ENCODE measurements at regions not wholly inside any gene's neighbourhood (a gene's known extent, or its start where the extent isn't known, plus 50 kb on each side); places are given as distances from the start of the nearest gene placed in this dataset.

DNA sequence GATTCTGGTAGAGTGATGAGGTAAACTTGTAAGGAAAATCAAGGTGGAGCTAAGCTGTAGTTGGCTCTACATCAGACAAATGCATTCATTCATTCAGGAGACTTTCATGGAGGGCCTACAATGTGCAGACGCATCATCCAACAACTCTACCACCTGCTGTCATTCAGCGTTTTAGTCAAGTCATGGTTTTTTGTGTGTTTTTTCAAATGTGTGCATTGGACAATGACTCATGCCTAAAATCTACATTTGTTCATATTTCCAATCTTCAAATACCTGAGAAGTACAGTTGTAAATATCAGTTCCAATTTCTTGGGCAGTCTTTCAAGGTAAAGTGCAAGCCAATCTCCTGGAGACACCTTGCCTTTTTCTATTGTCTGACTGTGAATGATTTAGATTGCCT lies 108.0 kb upstream of the LGALSL start:
- TF ChIP-seq, protein P1, sequence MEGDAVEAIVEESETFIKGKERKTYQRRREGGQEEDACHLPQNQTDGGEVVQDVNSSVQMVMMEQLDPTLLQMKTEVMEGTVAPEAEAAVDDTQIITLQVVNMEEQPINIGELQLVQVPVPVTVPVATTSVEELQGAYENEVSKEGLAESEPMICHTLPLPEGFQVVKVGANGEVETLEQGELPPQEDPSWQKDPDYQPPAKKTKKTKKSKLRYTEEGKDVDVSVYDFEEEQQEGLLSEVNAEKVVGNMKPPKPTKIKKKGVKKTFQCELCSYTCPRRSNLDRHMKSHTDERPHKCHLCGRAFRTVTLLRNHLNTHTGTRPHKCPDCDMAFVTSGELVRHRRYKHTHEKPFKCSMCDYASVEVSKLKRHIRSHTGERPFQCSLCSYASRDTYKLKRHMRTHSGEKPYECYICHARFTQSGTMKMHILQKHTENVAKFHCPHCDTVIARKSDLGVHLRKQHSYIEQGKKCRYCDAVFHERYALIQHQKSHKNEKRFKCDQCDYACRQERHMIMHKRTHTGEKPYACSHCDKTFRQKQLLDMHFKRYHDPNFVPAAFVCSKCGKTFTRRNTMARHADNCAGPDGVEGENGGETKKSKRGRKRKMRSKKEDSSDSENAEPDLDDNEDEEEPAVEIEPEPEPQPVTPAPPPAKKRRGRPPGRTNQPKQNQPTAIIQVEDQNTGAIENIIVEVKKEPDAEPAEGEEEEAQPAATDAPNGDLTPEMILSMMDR (IDR thresholded peaks at IDR 0.05) = no peak
- TF ChIP-seq ZFX (IDR thresholded peaks at IDR 0.05; ENCODE audit: borderline replicate concordance) = no peak

Measured in 22Rv1 (cell line).